Erythroblast (primary cell): ENCODE measurements at regions not wholly inside any gene's neighbourhood (a gene's known extent, or its start where the extent isn't known, plus 50 kb on each side); places are given as distances from the start of the nearest gene placed in this dataset.

Experiments used
- DNase-seq, 2 experiments: peaks; one replicate each; lab custom pipeline; 2025; lab: John Stamatoyannopoulos, UW
- GATA1 ChIP-seq: IDR thresholded peaks from 2 replicates; pipeline ENCODE4 v1.6.1; 2011; ENCODE audit warnings: low read depth, mild to moderate bottlenecking, control low read depth, low read length, moderate library complexity
- POLR2A ChIP-seq: IDR thresholded peaks from 2 replicates; pipeline ENCODE4 v1.6.1; 2011; ENCODE audit warnings: mild to moderate bottlenecking, low read length

DNA sequence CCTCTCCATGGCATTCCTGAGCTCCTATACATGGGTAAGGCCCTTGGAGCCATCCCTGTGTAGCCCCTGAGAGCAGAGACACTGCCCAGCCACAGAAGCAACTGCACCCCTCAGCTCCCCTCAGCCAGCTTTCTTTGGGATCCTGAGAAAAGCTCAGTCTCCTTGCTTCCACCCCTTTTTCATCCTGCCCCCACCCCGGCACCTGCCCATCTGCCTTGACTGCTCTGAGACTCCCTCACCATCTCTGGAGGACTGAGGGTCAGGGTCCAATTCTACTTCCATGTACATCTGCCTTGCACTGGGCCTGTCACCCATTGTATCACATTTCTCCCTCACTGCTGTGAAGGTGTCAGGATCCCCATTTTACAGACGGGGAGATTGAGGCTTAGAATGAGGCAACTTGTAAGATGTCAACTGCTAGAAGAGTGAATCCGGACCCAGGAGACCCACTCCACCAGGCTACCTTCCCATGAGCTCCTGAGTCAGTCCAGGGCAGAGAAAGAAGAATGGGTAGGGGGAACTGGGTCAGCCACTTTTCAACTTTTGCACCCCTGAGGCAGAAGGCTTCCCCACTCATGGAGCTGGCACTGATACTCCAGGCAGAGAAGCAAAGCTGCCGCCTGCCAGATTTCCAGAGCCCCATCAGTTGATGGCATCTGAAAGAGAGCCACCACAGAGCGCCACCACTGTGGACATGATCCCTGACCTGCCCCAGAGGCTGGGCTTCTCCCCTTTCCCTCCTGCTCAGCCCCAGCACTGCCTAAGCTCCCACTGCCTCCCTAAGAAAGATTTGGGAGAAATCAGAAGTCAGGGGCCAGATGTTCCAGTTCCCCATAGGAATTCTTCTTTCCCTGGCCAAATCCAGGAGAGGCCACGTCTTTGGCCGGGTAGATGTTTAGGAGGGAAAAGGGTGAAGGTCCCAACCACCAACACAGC is 135.4 kb downstream of the TMEM132E start:
- no peak for DNase-seq
- TF ChIP-seq GATA1 (no peak), POLR2A (no peak)

GRCh38 chr17:34713687-34714086 is 134.3 kb downstream of the TMEM132E start:
- no peak for TF ChIP-seq POLR2A
- TF ChIP-seq GATA1, result no peak
- no peak for DNase-seq

DNA sequence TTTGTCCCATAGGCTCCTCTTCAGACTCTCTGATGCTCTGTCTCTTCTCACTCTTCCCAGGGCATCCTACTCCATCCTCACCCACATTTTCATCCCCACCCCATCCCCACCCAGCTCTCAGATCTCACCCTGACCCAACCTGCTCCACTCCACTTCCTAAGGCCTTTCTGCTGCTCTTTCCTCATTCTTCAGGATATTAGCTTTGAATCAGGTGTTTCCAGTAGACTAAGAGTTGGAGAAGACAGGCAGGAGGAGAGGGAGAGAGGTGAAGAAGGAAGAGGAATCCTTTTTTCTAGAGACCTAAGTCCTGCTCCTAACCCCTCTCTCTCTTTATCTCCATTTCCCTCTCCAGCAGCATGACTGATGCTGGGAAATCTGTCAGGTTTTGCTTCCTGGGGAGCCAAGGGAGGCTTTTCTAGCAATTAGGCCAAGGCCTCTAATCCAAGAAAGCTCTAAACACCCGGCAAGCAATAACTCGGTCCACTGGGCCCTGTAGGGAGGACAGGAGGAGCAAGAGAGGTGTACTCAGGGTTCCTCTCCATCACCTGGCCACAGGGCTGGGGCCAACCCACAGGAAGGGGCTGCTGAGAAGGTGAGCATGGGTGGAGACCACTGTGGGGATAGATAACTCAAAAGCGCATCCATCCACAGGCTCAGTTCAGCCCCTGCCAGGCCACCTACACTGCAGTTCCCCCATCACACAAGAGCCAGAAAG is 133.3 kb downstream of the TMEM132E start:
- no peak for DNase-seq
- TF ChIP-seq POLR2A, result no peak
- no peak for TF ChIP-seq GATA1

- TF ChIP-seq POLR2A (no peak), GATA1 (no peak)
- DNase-seq, result no peak
These were observed 132.3 kb downstream of the TMEM132E start for GRCh38 chr17:34711646-34712045.

DNA sequence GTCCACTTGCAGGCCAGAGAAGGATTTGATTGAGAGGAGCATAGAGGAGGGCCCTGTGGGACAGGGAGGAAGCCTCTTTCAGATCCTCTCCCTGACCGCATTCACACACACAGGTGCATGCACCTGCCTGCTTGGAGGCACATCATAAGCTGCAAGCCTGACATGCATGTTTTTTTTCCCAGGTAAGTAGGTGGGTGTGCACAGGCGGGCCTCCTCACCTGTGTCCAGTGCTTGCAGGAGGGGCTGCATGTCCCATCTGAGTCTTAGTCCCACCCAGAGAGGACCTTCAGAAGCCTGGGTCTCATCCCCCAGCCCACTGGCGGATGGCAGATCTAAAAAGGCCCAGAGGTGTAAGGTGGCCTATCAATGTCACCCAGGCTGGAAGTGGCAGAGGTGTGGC is 130.8 kb downstream of the TMEM132E start:
- no peak for DNase-seq
- TF ChIP-seq POLR2A (no peak), GATA1 (no peak)

GRCh38 chr17:34709158-34709754 is 129.9 kb downstream of the TMEM132E start:
- no peak for DNase-seq

DNA sequence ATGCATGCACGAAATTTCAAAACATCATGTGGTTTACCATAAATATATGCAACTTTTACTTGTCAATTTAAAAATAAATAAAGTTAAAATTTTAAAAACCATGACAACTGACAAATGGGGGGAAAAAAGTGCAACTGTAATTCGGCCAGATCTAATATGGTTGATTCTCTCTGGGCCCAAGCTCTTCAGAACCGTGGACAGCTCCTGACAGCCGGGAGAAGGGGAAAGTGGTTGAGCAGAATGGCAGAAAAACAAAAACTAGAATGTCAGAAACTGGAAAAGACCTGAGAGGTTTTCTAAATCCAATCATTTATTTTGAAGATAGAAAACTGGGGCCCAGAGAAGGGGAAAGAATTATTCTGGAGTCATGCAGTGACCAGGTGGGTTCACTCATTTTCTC is 126.6 kb downstream of the TMEM132E start:
- TF ChIP-seq POLR2A, result no peak
- no peak for TF ChIP-seq GATA1
- DNase-seq, result peak; percentile 10 to 38

More at GRCh38 chr17:34709158-34709754, 129.9 kb downstream of the TMEM132E start:
- TF ChIP-seq GATA1 (no peak), POLR2A (no peak)

DNA sequence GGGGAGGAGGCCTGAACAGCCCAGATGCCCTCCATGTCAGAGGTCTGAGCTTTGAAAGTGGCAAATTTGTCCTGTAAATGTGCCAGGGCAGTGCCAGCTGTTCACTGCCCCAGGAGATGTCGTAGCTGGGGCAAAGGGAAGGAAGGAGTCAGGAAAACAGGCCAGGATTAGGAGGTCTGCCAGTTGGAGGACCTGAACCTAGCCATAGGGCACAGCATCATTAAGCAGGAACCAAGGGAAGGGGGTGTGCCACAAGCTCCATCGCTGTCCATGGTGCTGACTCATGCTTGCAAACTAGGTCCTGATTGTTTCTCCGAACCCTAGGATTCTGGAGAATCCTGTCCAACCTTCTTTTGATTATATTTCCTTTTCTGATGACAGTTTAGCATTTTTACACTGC is 124.2 kb downstream of the TMEM132E start:
- DNase-seq, result peak; percentile 57 to 67

GRCh38 chr17:34699181-34699580 is 119.8 kb downstream of the TMEM132E start:
- TF ChIP-seq GATA1, result no peak
- DNase-seq, result no peak

More for the DNA sequence above, 124.2 kb downstream of the TMEM132E start:
- TF ChIP-seq POLR2A, result no peak
- no peak for TF ChIP-seq GATA1

DNA sequence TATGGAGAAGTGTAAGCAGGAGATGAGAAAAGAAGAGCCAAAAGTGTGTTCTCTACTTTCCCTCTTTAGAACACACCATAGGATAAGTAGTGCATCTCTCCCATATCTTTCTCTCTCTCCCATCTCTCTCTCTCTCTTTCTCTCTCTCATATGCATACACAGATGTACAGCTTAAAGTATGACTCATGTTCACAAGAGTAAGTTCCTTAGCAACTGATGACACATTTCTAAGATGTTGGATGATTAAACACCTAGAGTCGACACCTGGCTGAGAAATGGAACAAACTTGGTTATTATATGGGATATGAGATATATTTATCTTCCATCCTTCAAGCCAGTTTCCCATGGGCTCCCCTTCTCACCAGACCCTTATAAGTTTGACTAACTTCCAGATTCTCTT is 113.5 kb downstream of the TMEM132E start:
- TF ChIP-seq POLR2A, result no peak
- TF ChIP-seq GATA1, result no peak
- no peak for DNase-seq
